ENCODE measurements at regions not wholly inside any gene's neighbourhood (a gene's known extent, or its start where the extent isn't known, plus 50 kb on each side); places are given as distances from the start of the nearest gene placed in this dataset.

GRCh38 chr13:40471076-40471475 is 195.4 kb downstream of the FOXO1 start:
- no peak for DNase-seq

GRCh38 chr13:40471911-40472310 is 194.5 kb downstream of the FOXO1 start:
- DNase-seq = no peak

GRCh38 chr13:40472427-40473220 is 193.8 kb downstream of the FOXO1 start:
- no peak for DNase-seq

- DNase-seq = no peak
Measured at GRCh38 chr13:40475617-40476016, 190.8 kb downstream of the FOXO1 start.

GRCh38 chr13:40476175-40476958 is 190.1 kb downstream of the FOXO1 start:
- DNase-seq = no peak

GRCh38 chr13:40477623-40478608 is 188.5 kb downstream of the FOXO1 start:
- no peak for DNase-seq

- DNase-seq = no peak
Measured at GRCh38 chr13:40478775-40479174, 187.7 kb downstream of the FOXO1 start.

- no peak for DNase-seq
Measured at GRCh38 chr13:40479196-40479845, 187.1 kb downstream of the FOXO1 start.

GRCh38 chr13:40480012-40480914 is 186.2 kb downstream of the FOXO1 start:
- DNase-seq = no peak

- DNase-seq = no peak
Measured at GRCh38 chr13:40480915-40481516, 185.4 kb downstream of the FOXO1 start.

GRCh38 chr13:40483601-40484000 is 182.8 kb downstream of the FOXO1 start:
- DNase-seq = peak; percentile 30

- no peak for DNase-seq
Measured at GRCh38 chr13:40484101-40484800, 182.2 kb downstream of the FOXO1 start.

- no peak for DNase-seq
Measured at GRCh38 chr13:40484974-40485373, 181.5 kb downstream of the FOXO1 start.

GRCh38 chr13:40485611-40486517 is 180.6 kb downstream of the FOXO1 start:
- DNase-seq = no peak

- DNase-seq = no peak
Measured at GRCh38 chr13:40486518-40487163, 179.8 kb downstream of the FOXO1 start.

GRCh38 chr13:40488869-40489391 is 177.5 kb downstream of the FOXO1 start:
- DNase-seq = no peak

- no peak for DNase-seq
Measured at GRCh38 chr13:40490086-40490758, 176.2 kb downstream of the FOXO1 start.

GRCh38 chr13:40492511-40492910 is 173.9 kb downstream of the FOXO1 start:
- DNase-seq = no peak

Measured in NCI-H1092 (cell line).